GM23338 (cell line): ENCODE measurements at regions not wholly inside any gene's neighbourhood (a gene's known extent, or its start where the extent isn't known, plus 50 kb on each side); places are given as distances from the start of the nearest gene placed in this dataset.

ENCODE experiments used
- ATAC-seq: fragments of 200-7000 bp; cut with Tn5 transposase; 3 replicates; pipeline ENCODE4 v1.9.1; 2020
- DNase-seq: peaks from one replicate; pipeline ENCODE4 v3.0.0-alpha.2; 2015; ENCODE audit warnings: low spot score
- H2AFZ ChIP-seq: fragments of 200-600 bp; sonication (generic); 2 replicates; pipeline ENCODE4 v1.8.0; 2016; ENCODE audit warnings: antibody characterized with exemption, mild to moderate bottlenecking, moderate library complexity
- H3F3A ChIP-seq: fragments of 200-600 bp; sonication (generic); replicated peaks from 2 replicates; pipeline ENCODE4 v1.8.0; 2017; ENCODE audit warnings: antibody characterized with exemption, mixed run types, low read depth
- H3K27ac ChIP-seq: fragments of 200-600 bp; sonication (generic); 2 replicates; pipeline ENCODE4 v1.6.1; 2016; ENCODE audit warnings: low read depth
- H3K27me3 ChIP-seq: fragments of 200-600 bp; sonication (generic); 2 replicates; pipeline ENCODE4 v1.8.0; 2016; ENCODE audit warnings: mild to moderate bottlenecking, mixed run types, moderate library complexity; ENCODE audit not compliant: insufficient read depth
- H3K36me3 ChIP-seq: fragments of 200-600 bp; sonication (generic); 2 replicates; pipeline ENCODE4 v1.8.0; 2016; ENCODE audit warnings: mild to moderate bottlenecking; ENCODE audit not compliant: insufficient read depth
- H3K4me1 ChIP-seq: fragments of 200-600 bp; sonication (generic); 2 replicates; pipeline ENCODE4 v1.8.0; 2016; ENCODE audit warnings: mild to moderate bottlenecking, moderate library complexity; ENCODE audit not compliant: insufficient read depth
- H3K4me2 ChIP-seq: fragments of 200-600 bp; sonication (generic); 2 replicates; pipeline ENCODE4 v1.7.1; 2017; ENCODE audit warnings: mixed run types
- H3K4me3 ChIP-seq: fragments of 200-600 bp; sonication (generic); 2 replicates; pipeline ENCODE4 v1.6.1; 2016; ENCODE audit warnings: mixed run types
- H3K79me2 ChIP-seq: fragments of 200-600 bp; sonication (generic); replicated peaks from 2 replicates; pipeline ENCODE4 v1.8.0; 2017; ENCODE audit warnings: mild to moderate bottlenecking; ENCODE audit not compliant: insufficient read depth
- H3K9me2 ChIP-seq: fragments of 200-600 bp; sonication (generic); 2 replicates; pipeline ENCODE4 v1.8.0; 2017; ENCODE audit not compliant: insufficient read depth
- H4K20me1 ChIP-seq: fragments of 200-600 bp; sonication (generic); replicated peaks from 2 replicates; pipeline ENCODE4 v1.8.0; 2017; ENCODE audit warnings: mild to moderate bottlenecking; ENCODE audit not compliant: insufficient read depth
- H3K27ac Mint-ChIP-seq: 2 replicates; pipeline ENCODE4 v1.8.0; 2020; ENCODE audit warnings: inconsistent platforms, mild to moderate bottlenecking, moderate library complexity, mixed read lengths
- H3K27me3 Mint-ChIP-seq: 3 replicates; pipeline ENCODE4 v1.8.0; 2022; ENCODE audit warnings: low read depth, mild to moderate bottlenecking, moderate library complexity, mixed read lengths, inconsistent platforms; ENCODE audit not compliant: insufficient read depth, poor library complexity
- H3K36me3 Mint-ChIP-seq: 3 replicates; pipeline ENCODE4 v1.8.0; 2021; ENCODE audit warnings: low read depth, mild to moderate bottlenecking, inconsistent platforms, moderate library complexity, mixed read lengths
- H3K4me1 Mint-ChIP-seq: 3 replicates; pipeline ENCODE4 v1.8.0; 2020; ENCODE audit warnings: mild to moderate bottlenecking, inconsistent platforms, mixed read lengths
- H3K4me3 Mint-ChIP-seq: 3 replicates; pipeline ENCODE4 v1.8.0; 2021; ENCODE audit warnings: moderate library complexity, mild to moderate bottlenecking, inconsistent platforms, mixed read lengths
- H3K9me3 Mint-ChIP-seq: 3 replicates; pipeline ENCODE4 v1.8.0; 2020; ENCODE audit warnings: moderate library complexity, mild to moderate bottlenecking, inconsistent platforms, mixed read lengths
- CREB1 ChIP-seq: fragments of 250-450 bp; sonication (Bioruptor Pico); IDR thresholded peaks from 2 replicates; pipeline ENCODE4 v1.5.0; 2020; ENCODE audit warnings: low read depth, mild to moderate bottlenecking, moderate library complexity
- CTCF ChIP-seq, 2 experiments: fragments of 200-600 bp in 1 of 2; sonication (generic) in 1 of 2; conservative IDR thresholded peaks; 2 replicates each; pipeline versions ENCODE4 v1.5.1 to v1.6.1; 2016 to 2017; ENCODE audit warnings: antibody characterized with exemption in 2 of 2, low read depth in 2 of 2, mild to moderate bottlenecking in 2 of 2, moderate library complexity in 1 of 2
- ETS1 ChIP-seq: IDR thresholded peaks from 2 replicates; pipeline ENCODE4 v1.6.1; 2016; ENCODE audit warnings: antibody characterized with exemption
- EZH2 ChIP-seq: fragments of 200-600 bp; sonication (generic); IDR thresholded peaks from one replicate; pipeline ENCODE4 v1.8.0; 2017; ENCODE audit warnings: antibody characterized with exemption, mild to moderate bottlenecking, low read depth; ENCODE audit not compliant: unreplicated experiment
- EZH2phosphoT487 ChIP-seq: fragments of 200-600 bp; sonication (generic); IDR thresholded peaks from one replicate; pipeline ENCODE4 v1.8.1; 2018; ENCODE audit warnings: antibody characterized with exemption; ENCODE audit not compliant: unreplicated experiment
- JUNB ChIP-seq: IDR thresholded peaks from one replicate; pipeline ENCODE4 v1.6.1; 2016; ENCODE audit warnings: antibody characterized with exemption; ENCODE audit not compliant: unreplicated experiment
- NANOG ChIP-seq: IDR thresholded peaks from 2 replicates; pipeline ENCODE4 v1.6.1; 2016; ENCODE audit warnings: antibody characterized with exemption, borderline replicate concordance
- POLR2AphosphoS5 ChIP-seq: IDR thresholded peaks from 2 replicates; pipeline ENCODE4 v1.6.1; 2016; ENCODE audit warnings: antibody characterized with exemption, low read depth
- REST ChIP-seq: IDR thresholded peaks from one replicate; pipeline ENCODE4 v1.6.1; 2018; ENCODE audit warnings: antibody characterized with exemption; ENCODE audit not compliant: unreplicated experiment
- STAT1 ChIP-seq: IDR thresholded peaks from one replicate; pipeline ENCODE4 v1.6.1; 2016; ENCODE audit warnings: antibody characterized with exemption; ENCODE audit not compliant: unreplicated experiment
- ZNF114 ChIP-seq: fragments of 250-450 bp; sonication (Bioruptor Pico); IDR thresholded peaks from 2 replicates; pipeline ENCODE4 v1.5.0; 2020; ENCODE audit warnings: mild to moderate bottlenecking, moderate library complexity
- ZNF331 ChIP-seq: fragments of 250-450 bp; sonication (Bioruptor Pico); IDR thresholded peaks from 2 replicates; pipeline ENCODE4 v1.5.0; 2020; ENCODE audit warnings: low read depth, mild to moderate bottlenecking, moderate library complexity
- ZNF462 ChIP-seq: fragments of 250-450 bp; sonication (Bioruptor Pico); IDR thresholded peaks from 2 replicates; pipeline ENCODE4 v1.5.0; 2020; ENCODE audit warnings: mild to moderate bottlenecking, moderate library complexity

- Histone ChIP-seq H3K79me2 (no peaks in the 10 kb centered on the region), H3K4me3 (no peak overlapping the region), H3F3A (no peaks in the 10 kb centered on the region), H3K27ac (no peak overlapping the region), H3K4me1 (no peaks in the 10 kb centered on the region), H2AFZ (no peak overlapping the region), H4K20me1 (no peaks in the 10 kb centered on the region), H3K36me3 (no peaks in the 10 kb centered on the region), H3K4me2 (no peak overlapping the region), H3K27me3 (no peaks in the 10 kb centered on the region), H3K9me2 (no peaks in the 10 kb centered on the region; the same call in 1 of the 2 replicates)
- peaks cover 1% of the 10 kb centered on the region for H3K27me3 Mint-ChIP-seq
- no peak overlapping the region for H3K27ac Mint-ChIP-seq
- TF ChIP-seq POLR2AphosphoS5 (no peak), ZNF462 (CRISPR knock-in tag) (no peak), JUNB (no peak), NANOG (no peak), REST (no peak), CREB1 (CRISPR knock-in tag) (no peak), ETS1 (no peak), STAT1 (no peak), ZNF114 (CRISPR knock-in tag) (no peak), ZNF331 (CRISPR knock-in tag) (no peak), EZH2phosphoT487 (no peak), CTCF (conservative IDR thresholded peaks at IDR 0.05; ENCODE audit: low read depth in 2 of 2) (no peak), EZH2 (no peak)
- no peaks in the 10 kb centered on the region for H3K36me3 Mint-ChIP-seq
- H3K4me1 Mint-ChIP-seq: peaks cover 7% of the 10 kb centered on the region; the same call in 2 of the 3 replicates
- H3K4me3 Mint-ChIP-seq: no peak overlapping the region
- no peak for ATAC-seq
- no peaks in the 10 kb centered on the region; the same call in 2 of the 3 replicates for H3K9me3 Mint-ChIP-seq
- DNase-seq: no peak
Measured at GRCh38 chr2:8605351-8606065, 76.3 kb upstream of the ID2 start.
